ENCODE measurements at regions not wholly inside any gene's neighbourhood (a gene's known extent, or its start where the extent isn't known, plus 50 kb on each side); places are given as distances from the start of the nearest gene placed in this dataset.
A peak's percentile ranks its signal among the peaks of the same experiment; 100 is the strongest.
"Not testable (repeated sequence)": the region's sequence is repeated elsewhere in the genome, so short reads cannot be mapped to it uniquely, and the experiment has no call there.

GRCh38 chr15:69554279-69554961 is 101.8 kb downstream of the RPLP1 start:
- no peak for DNase-seq

- no peak for DNase-seq
Measured at GRCh38 chr15:69555080-69555479, 102.5 kb downstream of the RPLP1 start.

- no peak for DNase-seq
Measured at GRCh38 chr15:69556344-69556743, 103.7 kb downstream of the RPLP1 start.

GRCh38 chr15:69557020-69557706 is 104.5 kb downstream of the RPLP1 start:
- DNase-seq, result no peak

GRCh38 chr15:69557707-69558409 is 105.2 kb downstream of the RPLP1 start:
- no peak for DNase-seq

GRCh38 chr15:69559440-69560190 is 107.0 kb downstream of the RPLP1 start:
- no peak for DNase-seq

GRCh38 chr15:69561071-69561784 is 108.6 kb downstream of the RPLP1 start:
- no peak for DNase-seq

GRCh38 chr15:69562116-69562515 is 109.5 kb downstream of the RPLP1 start:
- DNase-seq, result no peak

- DNase-seq, result no peak
Measured at GRCh38 chr15:69562564-69562963, 109.9 kb downstream of the RPLP1 start.

- DNase-seq, result no peak
Measured at GRCh38 chr15:69565066-69565655, 112.5 kb downstream of the RPLP1 start.

GRCh38 chr15:69567238-69567760 is 114.7 kb downstream of the RPLP1 start:
- not testable (repeated sequence) for DNase-seq

GRCh38 chr15:69568173-69569009 is 115.8 kb downstream of the RPLP1 start:
- DNase-seq, result no peak

GRCh38 chr15:69570454-69570853 is 117.8 kb downstream of the RPLP1 start:
- DNase-seq, result no peak

GRCh38 chr15:69570997-69571396 is 118.4 kb downstream of the RPLP1 start:
- no peak for DNase-seq

- DNase-seq, result not testable (repeated sequence)
Measured at GRCh38 chr15:69573278-69573677, 120.7 kb downstream of the RPLP1 start.

GRCh38 chr15:69573815-69574475 is 121.3 kb downstream of the RPLP1 start:
- DNase-seq, result no peak

GRCh38 chr15:69574506-69574905 is 121.9 kb downstream of the RPLP1 start:
- no peak for DNase-seq

GRCh38 chr15:69575387-69575786 is 122.8 kb downstream of the RPLP1 start:
- no peak for DNase-seq

- DNase-seq, result peak; percentile 68
Measured at GRCh38 chr15:69576035-69576526, 123.5 kb downstream of the RPLP1 start.

GRCh38 chr15:69576948-69577351 is 124.3 kb downstream of the RPLP1 start:
- no peak for DNase-seq
